ENCODE measurements at regions not wholly inside any gene's neighbourhood (a gene's known extent, or its start where the extent isn't known, plus 50 kb on each side); places are given as distances from the start of the nearest gene placed in this dataset.

- no peaks in the 10 kb centered on the region for H3K9me3 ChIP-seq (ENCODE audit: control insufficient read depth in 1 of 2, low read length in 2 of 2)
- no peaks in the 10 kb centered on the region for H3K4me1 ChIP-seq (ENCODE audit: control insufficient read depth in 1 of 2, insufficient read depth in 2 of 2, low read length in 2 of 2)
- H3K36me3 ChIP-seq (ENCODE audit: control insufficient read depth in 1 of 2, insufficient read depth in 2 of 2, low read length in 2 of 2) = no peaks in the 10 kb centered on the region
- no peak overlapping the region for H3K4me3 ChIP-seq (ENCODE audit: low read depth in 1 of 2, low read length in 2 of 2)
- no peak overlapping the region for H3K27ac ChIP-seq (ENCODE audit: low read depth, low read length)
- no peak overlapping the region for H3K9ac ChIP-seq (ENCODE audit: low read depth in 1 of 2, low read length in 2 of 2)
- H3K27me3 ChIP-seq (ENCODE audit: control insufficient read depth in 1 of 2, insufficient read depth in 2 of 2, low read length in 2 of 2) = no peaks in the 10 kb centered on the region
Measured at GRCh38 chr3:117549716-117550115, 840.1 kb downstream of the TUSC7 start.

- no peak overlapping the region for H3K27ac ChIP-seq (ENCODE audit: low read depth, low read length)
- H3K27me3 ChIP-seq (ENCODE audit: control insufficient read depth in 1 of 2, insufficient read depth in 2 of 2, low read length in 2 of 2) = no peaks in the 10 kb centered on the region
- no peaks in the 10 kb centered on the region for H3K4me1 ChIP-seq (ENCODE audit: control insufficient read depth in 1 of 2, insufficient read depth in 2 of 2, low read length in 2 of 2)
- H3K4me3 ChIP-seq (ENCODE audit: low read depth in 1 of 2, low read length in 2 of 2) = no peak overlapping the region
- H3K9ac ChIP-seq (ENCODE audit: low read depth in 1 of 2, low read length in 2 of 2) = no peak overlapping the region
- no peaks in the 10 kb centered on the region for H3K9me3 ChIP-seq (ENCODE audit: control insufficient read depth in 1 of 2, low read length in 2 of 2)
- no peaks in the 10 kb centered on the region for H3K36me3 ChIP-seq (ENCODE audit: control insufficient read depth in 1 of 2, insufficient read depth in 2 of 2, low read length in 2 of 2)
Measured at GRCh38 chr3:117550766-117551165, 841.2 kb downstream of the TUSC7 start.

- H3K36me3 ChIP-seq (ENCODE audit: control insufficient read depth in 1 of 2, insufficient read depth in 2 of 2, low read length in 2 of 2) = no peaks in the 10 kb centered on the region
- H3K27me3 ChIP-seq (ENCODE audit: control insufficient read depth in 1 of 2, insufficient read depth in 2 of 2, low read length in 2 of 2) = no peaks in the 10 kb centered on the region
- no peaks in the 10 kb centered on the region for H3K4me1 ChIP-seq (ENCODE audit: control insufficient read depth in 1 of 2, insufficient read depth in 2 of 2, low read length in 2 of 2)
- H3K9ac ChIP-seq (ENCODE audit: low read depth in 1 of 2, low read length in 2 of 2) = no peak overlapping the region
- H3K27ac ChIP-seq (ENCODE audit: low read depth, low read length) = no peak overlapping the region
- H3K9me3 ChIP-seq (ENCODE audit: control insufficient read depth in 1 of 2, low read length in 2 of 2) = no peaks in the 10 kb centered on the region
- H3K4me3 ChIP-seq (ENCODE audit: low read depth in 1 of 2, low read length in 2 of 2) = no peak overlapping the region
Measured at GRCh38 chr3:117553461-117553860, 843.9 kb downstream of the TUSC7 start.

GRCh38 chr3:117556646-117557407 is 847.2 kb downstream of the TUSC7 start:
- Histone ChIP-seq H3K4me1 (ENCODE audit: control insufficient read depth in 1 of 2, insufficient read depth in 2 of 2, low read length in 2 of 2) (no peaks in the 10 kb centered on the region), H3K27ac (ENCODE audit: low read depth, low read length) (no peak overlapping the region), H3K9me3 (ENCODE audit: control insufficient read depth in 1 of 2, low read length in 2 of 2) (no peaks in the 10 kb centered on the region), H3K27me3 (ENCODE audit: control insufficient read depth in 1 of 2, insufficient read depth in 2 of 2, low read length in 2 of 2) (no peaks in the 10 kb centered on the region), H3K36me3 (ENCODE audit: control insufficient read depth in 1 of 2, insufficient read depth in 2 of 2, low read length in 2 of 2) (no peaks in the 10 kb centered on the region), H3K9ac (ENCODE audit: low read depth in 1 of 2, low read length in 2 of 2) (no peak overlapping the region), H3K4me3 (ENCODE audit: low read depth in 1 of 2, low read length in 2 of 2) (no peak overlapping the region)

- Histone ChIP-seq H3K27me3 (ENCODE audit: control insufficient read depth in 1 of 2, insufficient read depth in 2 of 2, low read length in 2 of 2) (no peaks in the 10 kb centered on the region), H3K4me3 (ENCODE audit: low read depth in 1 of 2, low read length in 2 of 2) (no peak overlapping the region), H3K4me1 (ENCODE audit: control insufficient read depth in 1 of 2, insufficient read depth in 2 of 2, low read length in 2 of 2) (no peaks in the 10 kb centered on the region), H3K9ac (ENCODE audit: low read depth in 1 of 2, low read length in 2 of 2) (no peak overlapping the region), H3K36me3 (ENCODE audit: control insufficient read depth in 1 of 2, insufficient read depth in 2 of 2, low read length in 2 of 2) (no peaks in the 10 kb centered on the region), H3K27ac (ENCODE audit: low read depth, low read length) (no peak overlapping the region), H3K9me3 (ENCODE audit: control insufficient read depth in 1 of 2, low read length in 2 of 2) (no peaks in the 10 kb centered on the region)
Measured at GRCh38 chr3:117557464-117558090, 848.0 kb downstream of the TUSC7 start.

GRCh38 chr3:117558681-117559080 is 849.1 kb downstream of the TUSC7 start:
- H3K4me3 ChIP-seq (ENCODE audit: low read depth in 1 of 2, low read length in 2 of 2) = no peak overlapping the region
- H3K9me3 ChIP-seq (ENCODE audit: control insufficient read depth in 1 of 2, low read length in 2 of 2) = no peaks in the 10 kb centered on the region
- no peaks in the 10 kb centered on the region for H3K4me1 ChIP-seq (ENCODE audit: control insufficient read depth in 1 of 2, insufficient read depth in 2 of 2, low read length in 2 of 2)

GRCh38 chr3:117562000-117562399 is 852.4 kb downstream of the TUSC7 start:
- no peak overlapping the region for H3K9ac ChIP-seq (ENCODE audit: low read depth in 1 of 2, low read length in 2 of 2)
- H3K9me3 ChIP-seq (ENCODE audit: control insufficient read depth in 1 of 2, low read length in 2 of 2) = no peaks in the 10 kb centered on the region
- H3K4me1 ChIP-seq (ENCODE audit: control insufficient read depth in 1 of 2, insufficient read depth in 2 of 2, low read length in 2 of 2) = no peaks in the 10 kb centered on the region
- no peak overlapping the region for H3K4me3 ChIP-seq (ENCODE audit: low read depth in 1 of 2, low read length in 2 of 2)
- no peaks in the 10 kb centered on the region for H3K36me3 ChIP-seq (ENCODE audit: control insufficient read depth in 1 of 2, insufficient read depth in 2 of 2, low read length in 2 of 2)
- no peak overlapping the region for H3K27ac ChIP-seq (ENCODE audit: low read depth, low read length)
- H3K27me3 ChIP-seq (ENCODE audit: control insufficient read depth in 1 of 2, insufficient read depth in 2 of 2, low read length in 2 of 2) = no peaks in the 10 kb centered on the region

More at GRCh38 chr3:117558681-117559080, 849.1 kb downstream of the TUSC7 start:
- no peaks in the 10 kb centered on the region for H3K27me3 ChIP-seq (ENCODE audit: control insufficient read depth in 1 of 2, insufficient read depth in 2 of 2, low read length in 2 of 2)
- H3K9ac ChIP-seq (ENCODE audit: low read depth in 1 of 2, low read length in 2 of 2) = no peak overlapping the region
- H3K36me3 ChIP-seq (ENCODE audit: control insufficient read depth in 1 of 2, insufficient read depth in 2 of 2, low read length in 2 of 2) = no peaks in the 10 kb centered on the region
- no peak overlapping the region for H3K27ac ChIP-seq (ENCODE audit: low read depth, low read length)

GRCh38 chr3:117563063-117563462 is 853.5 kb downstream of the TUSC7 start:
- Histone ChIP-seq H3K9ac (ENCODE audit: low read depth in 1 of 2, low read length in 2 of 2) (no peak overlapping the region), H3K9me3 (ENCODE audit: control insufficient read depth in 1 of 2, low read length in 2 of 2) (no peaks in the 10 kb centered on the region), H3K4me3 (ENCODE audit: low read depth in 1 of 2, low read length in 2 of 2) (no peak overlapping the region), H3K36me3 (ENCODE audit: control insufficient read depth in 1 of 2, insufficient read depth in 2 of 2, low read length in 2 of 2) (no peaks in the 10 kb centered on the region), H3K27ac (ENCODE audit: low read depth, low read length) (no peak overlapping the region), H3K27me3 (ENCODE audit: control insufficient read depth in 1 of 2, insufficient read depth in 2 of 2, low read length in 2 of 2) (no peaks in the 10 kb centered on the region), H3K4me1 (ENCODE audit: control insufficient read depth in 1 of 2, insufficient read depth in 2 of 2, low read length in 2 of 2) (no peaks in the 10 kb centered on the region)

GRCh38 chr3:117565777-117566176 is 856.2 kb downstream of the TUSC7 start:
- H3K27ac ChIP-seq (ENCODE audit: low read depth, low read length) = no peak overlapping the region
- H3K4me1 ChIP-seq (ENCODE audit: control insufficient read depth in 1 of 2, insufficient read depth in 2 of 2, low read length in 2 of 2) = no peaks in the 10 kb centered on the region
- H3K4me3 ChIP-seq (ENCODE audit: low read depth in 1 of 2, low read length in 2 of 2) = no peak overlapping the region
- no peaks in the 10 kb centered on the region for H3K27me3 ChIP-seq (ENCODE audit: control insufficient read depth in 1 of 2, insufficient read depth in 2 of 2, low read length in 2 of 2)
- H3K36me3 ChIP-seq (ENCODE audit: control insufficient read depth in 1 of 2, insufficient read depth in 2 of 2, low read length in 2 of 2) = no peaks in the 10 kb centered on the region
- no peaks in the 10 kb centered on the region for H3K9me3 ChIP-seq (ENCODE audit: control insufficient read depth in 1 of 2, low read length in 2 of 2)
- no peak overlapping the region for H3K9ac ChIP-seq (ENCODE audit: low read depth in 1 of 2, low read length in 2 of 2)

- Histone ChIP-seq H3K9ac (ENCODE audit: low read depth in 1 of 2, low read length in 2 of 2) (no peak overlapping the region), H3K36me3 (ENCODE audit: control insufficient read depth in 1 of 2, insufficient read depth in 2 of 2, low read length in 2 of 2) (no peaks in the 10 kb centered on the region), H3K27ac (ENCODE audit: low read depth, low read length) (no peak overlapping the region), H3K9me3 (ENCODE audit: control insufficient read depth in 1 of 2, low read length in 2 of 2) (no peaks in the 10 kb centered on the region), H3K4me1 (ENCODE audit: control insufficient read depth in 1 of 2, insufficient read depth in 2 of 2, low read length in 2 of 2) (no peaks in the 10 kb centered on the region), H3K27me3 (ENCODE audit: control insufficient read depth in 1 of 2, insufficient read depth in 2 of 2, low read length in 2 of 2) (no peaks in the 10 kb centered on the region), H3K4me3 (ENCODE audit: low read depth in 1 of 2, low read length in 2 of 2) (no peak overlapping the region)
Measured at GRCh38 chr3:117566926-117567325, 857.3 kb downstream of the TUSC7 start.
